HCT116 (cell line): ENCODE measurements at regions not wholly inside any gene's neighbourhood (a gene's known extent, or its start where the extent isn't known, plus 50 kb on each side); places are given as distances from the start of the nearest gene placed in this dataset.

Source experiments
- ATAC-seq: fragments of 200-7000 bp; cut with Tn5 transposase; 2 replicates; pipeline ENCODE4 v1.9.1; 2020; ENCODE audit warnings: mild to moderate bottlenecking, moderate library complexity
- BruUV-seq: library from RNA; stranded (reverse); fragments of 400-500 nt; replicated peaks from 2 replicates; lab custom pipeline; 2021; lab: Mats Ljungman, UMichigan
- CTCF ChIA-PET: fragments of 300-600 bp; sonication (Branson Sonifier 250); formaldehyde crosslinking; loops from one replicate; lab custom pipeline; 2021; ENCODE audit warnings: antibody characterized with exemption; lab: Charles Lee
- POLR2A ChIA-PET: fragments of 300-600, 350-600 bp; sonication (Branson Sonifier 250); formaldehyde crosslinking; loops from one replicate; lab custom pipeline; 2021; ENCODE audit warnings: antibody characterized with exemption; lab: Charles Lee
- RAD21 ChIA-PET, 2 experiments: fragments of 300-600 bp; sonication (Branson Sonifier 250); formaldehyde crosslinking; loops; one replicate each; lab custom pipeline; 2023; ENCODE audit warnings: low total read pairs in 2 of 2; ENCODE audit not compliant: uncharacterized antibody in 2 of 2, unreplicated experiment in 2 of 2, low non-redundant PET in 1 of 2; lab: Charles Lee
- DNase-seq: peaks from one replicate; pipeline ENCODE4 v3.0.0-alpha.2; 2010; ENCODE audit warnings: low read depth, low spot score
- H2AFZ ChIP-seq: fragments of 200-600 bp; shearing (Covaris generic), sonication (generic); 2 replicates; pipeline ENCODE4 v1.6.1; 2017; ENCODE audit warnings: low read depth, mixed run types, mixed read lengths, antibody characterized with exemption, low read length; ENCODE audit not compliant: poor library complexity, severe bottlenecking
- H3K27ac ChIP-seq: 2 replicates; pipeline ENCODE4 v1.5.1; 2012; ENCODE audit warnings: low read depth, low read length
- H3K27me3 ChIP-seq: fragments of 200-600 bp; sonication (generic); 2 replicates; pipeline ENCODE4 v1.6.1; 2016; ENCODE audit warnings: mixed run types, low read length, mixed read lengths; ENCODE audit not compliant: insufficient read depth
- H3K36me3 ChIP-seq, 2 experiments: fragments of 200-500 bp in 1 of 2; fragments of 200-600 bp in 1 of 2; sonication (Bioruptor generic) in 1 of 2; sonication (generic) in 1 of 2; 2 replicates each; pipeline versions ENCODE4 v1.5.1 to v1.6.1; 2014 to 2016; ENCODE audit warnings: low read length in 2 of 2, inconsistent platforms in 1 of 2, mixed read lengths in 1 of 2, mixed run types in 1 of 2; ENCODE audit not compliant: insufficient read depth in 2 of 2, control insufficient read depth in 1 of 2
- H3K4me1 ChIP-seq, 2 experiments: fragments of 200-600 bp in 1 of 2; sonication (generic) in 1 of 2; 2 replicates each; pipeline versions ENCODE4 v1.5.1 to v1.6.1; 2012 to 2017; ENCODE audit warnings: low read length in 2 of 2, inconsistent platforms in 1 of 2, mild to moderate bottlenecking in 1 of 2, mixed read lengths in 1 of 2, mixed run types in 1 of 2, moderate library complexity in 1 of 2; ENCODE audit not compliant: insufficient read depth in 2 of 2, control insufficient read depth in 1 of 2
- H3K4me2 ChIP-seq: fragments of 200-600 bp; sonication (generic); 2 replicates; pipeline ENCODE4 v1.6.1; 2017; ENCODE audit warnings: mixed run types, low read length, mixed read lengths
- H3K4me3 ChIP-seq, 2 experiments: fragments of 200-600 bp in 1 of 2; sonication (generic) in 1 of 2; replicated peaks in 1 of 2; 2 replicates each; pipeline ENCODE4 v1.5.1; 2011 to 2016; ENCODE audit warnings: low read length in 2 of 2, control low read depth in 1 of 2, low read depth in 1 of 2, mild to moderate bottlenecking in 1 of 2, mixed read lengths in 1 of 2, mixed run types in 1 of 2
- H3K79me2 ChIP-seq: fragments of 200-600 bp; sonication (generic); 2 replicates; pipeline ENCODE4 v1.6.1; 2017; ENCODE audit warnings: mild to moderate bottlenecking, mixed run types, low read length, moderate library complexity, mixed read lengths; ENCODE audit not compliant: insufficient read depth
- H3K9ac ChIP-seq: fragments of 200-600 bp; sonication (generic); 2 replicates; pipeline ENCODE4 v1.6.1; 2016; ENCODE audit warnings: low read length, mixed read lengths
- H3K9me2 ChIP-seq: fragments of 200-600 bp; sonication (generic), shearing (Covaris generic); 2 replicates; pipeline ENCODE4 v1.6.1; 2017; ENCODE audit warnings: mixed run types, mild to moderate bottlenecking, moderate library complexity; ENCODE audit not compliant: insufficient read depth
- H3K9me3 ChIP-seq, 2 experiments: fragments of 200-500 bp in 1 of 2; fragments of 200-600 bp in 1 of 2; sonication (Bioruptor generic) in 1 of 2; sonication (generic) in 1 of 2; 2 replicates each; pipeline ENCODE4 v1.6.1; 2014 to 2017; ENCODE audit warnings: low read length in 2 of 2, mixed read lengths in 2 of 2, inconsistent platforms in 1 of 2, low read depth in 1 of 2, mild to moderate bottlenecking in 1 of 2, mixed run types in 1 of 2, moderate library complexity in 1 of 2; ENCODE audit not compliant: control insufficient read depth in 1 of 2, insufficient read depth in 1 of 2
- H4K20me1 ChIP-seq: fragments of 200-600 bp; sonication (generic), shearing (Covaris generic); 2 replicates; pipeline ENCODE4 v1.6.1; 2017; ENCODE audit warnings: mixed run types, mild to moderate bottlenecking, moderate library complexity; ENCODE audit not compliant: insufficient read depth
- ATF3 ChIP-seq: IDR thresholded peaks from 2 replicates; pipeline ENCODE4 v1.6.1; 2012
- CBX3 ChIP-seq: IDR thresholded peaks from 2 replicates; pipeline ENCODE4 v1.6.1; 2012; ENCODE audit warnings: low read depth
- EGR1 ChIP-seq: IDR thresholded peaks from 2 replicates; pipeline ENCODE4 v1.6.1; 2012; ENCODE audit warnings: low read depth
- EZH2phosphoT487 ChIP-seq: fragments of 200-600 bp; IDR thresholded peaks from 2 replicates; pipeline ENCODE4 v1.6.1; 2018; ENCODE audit warnings: antibody characterized with exemption, borderline replicate concordance
- JUND ChIP-seq: IDR thresholded peaks from 2 replicates; pipeline ENCODE4 v1.6.1; 2012
- MAX ChIP-seq: IDR thresholded peaks from 2 replicates; pipeline ENCODE4 v1.6.1; 2012
- POLR2A ChIP-seq: IDR thresholded peaks from 2 replicates; pipeline ENCODE4 v1.7.0; 2011; ENCODE audit warnings: borderline replicate concordance; ENCODE audit not compliant: insufficient read depth, insufficient read length; ENCODE audit errors: extremely low read depth
- POLR2AphosphoS5 ChIP-seq: IDR thresholded peaks from 2 replicates; pipeline ENCODE4 v1.6.1; 2011; ENCODE audit warnings: mild to moderate bottlenecking, low read depth, low read length, moderate library complexity
- REST ChIP-seq: IDR thresholded peaks from 2 replicates; pipeline ENCODE4 v1.6.1; 2012; ENCODE audit warnings: low read depth
- SIN3A ChIP-seq: IDR thresholded peaks from 2 replicates; pipeline ENCODE4 v1.6.1; 2012; ENCODE audit warnings: low read depth
- SP1 ChIP-seq: IDR thresholded peaks from 2 replicates; pipeline ENCODE4 v1.6.1; 2012; ENCODE audit warnings: low read depth
- TCF7L2 ChIP-seq: IDR thresholded peaks from 2 replicates; pipeline ENCODE4 v1.7.0; 2011; ENCODE audit warnings: borderline replicate concordance, inconsistent platforms; ENCODE audit not compliant: insufficient read depth, insufficient read length; ENCODE audit errors: extremely low read depth
- ZBTB33 ChIP-seq: IDR thresholded peaks from 2 replicates; pipeline ENCODE4 v1.6.1; 2011; ENCODE audit warnings: mild to moderate bottlenecking, low read length, moderate library complexity; ENCODE audit not compliant: insufficient replicate concordance; ENCODE audit errors: extremely low read depth
- intact Hi-C: fragments of 100-400 bp; cut with micrococcal nuclease; formaldehyde crosslinking; loops from 2 replicates; pipeline ENCODE4 v1.10.0; 2022

GRCh38 chr2:217636578-217636977 lies 366.2 kb downstream of the TNS1 start:
- ChIA-PET CTCF (interaction anchor here (1.4 kb wide), 1 partner anchor 14 kb away, joined by 4 read pairs; no protein-coding TSS in a partner anchor), RAD21 (no interaction called here), POLR2A (no interaction called here)
- Histone ChIP-seq H3K27ac (no peak overlapping the region), H3K4me3 (no peak overlapping the region), H3K79me2 (no peaks in the 10 kb centered on the region), H3K9ac (no peak overlapping the region), H3K9me3 (no peaks in the 10 kb centered on the region), H3K4me1 (no peaks in the 10 kb centered on the region), H3K36me3 (no peaks in the 10 kb centered on the region), H3K9me2 (no peaks in the 10 kb centered on the region), H4K20me1 (no peaks in the 10 kb centered on the region), H3K27me3 (peaks cover 49% of the 10 kb centered on the region), H2AFZ (no peak overlapping the region), H3K4me2 (no peak overlapping the region)
- ATAC-seq (no peak), DNase-seq (no peak)
- TF ChIP-seq ZBTB33 (no peak), SIN3A (no peak), MAX (no peak), SP1 (no peak), REST (no peak), EZH2phosphoT487 (no peak), TCF7L2 (no peak), POLR2A (no peak), CBX3 (no peak), ATF3 (no peak), POLR2AphosphoS5 (no peak), JUND (no peak), EGR1 (no peak)
- BruUV-seq, result no TSS peak
- intact Hi-C loops, result loop anchor here (5.0 kb wide), 1 partner anchor 939 kb away; the partner anchor contains the start of gene IGFBP5
